CD4-positive, alpha-beta T cell (primary cell): ENCODE measurements at regions not wholly inside any gene's neighbourhood (a gene's known extent, or its start where the extent isn't known, plus 50 kb on each side); places are given as distances from the start of the nearest gene placed in this dataset.
A peak's percentile ranks its signal among the peaks of the same experiment; 100 is the strongest.
"Not testable (repeated sequence)": the region's sequence is repeated elsewhere in the genome, so short reads cannot be mapped to it uniquely, and the experiment has no call there.

Experiments
- ATAC-seq: fragments of 200-7000 bp; cut with Tn5 transposase; one replicate; pipeline ENCODE4 v1.10.0; 2022; ENCODE audit warnings: mild to moderate bottlenecking; ENCODE audit not compliant: poor library complexity
- CTCF ChIA-PET: fragments of 350-600 bp; sonication (Branson Sonifier 250); formaldehyde crosslinking; loops from one replicate; lab custom pipeline; 2021; ENCODE audit warnings: antibody characterized with exemption, inconsistent platforms; lab: Charles Lee
- POLR2A ChIA-PET: fragments of 350-600 bp; sonication (Branson Sonifier 250); formaldehyde crosslinking; loops from one replicate; lab custom pipeline; 2021; ENCODE audit warnings: antibody characterized with exemption, inconsistent platforms; lab: Charles Lee
- DNase-seq, 14 experiments: peaks; one replicate each; pipeline ENCODE4 v3.0.0-alpha.2; 2013 to 2020; ENCODE audit warnings: mixed read lengths in 2 of 14
- H3K27ac ChIP-seq, 2 donors: one replicate each; pipeline versions ENCODE4 v1.5.1 to v1.7.0; 2013; ENCODE audit warnings: low read length in 2 of 2, low read depth in 1 of 2, mild to moderate bottlenecking in 1 of 2
- H3K27me3 ChIP-seq, 2 experiments: 1 replicate in 1 of 2; 2 replicates in 1 of 2; pipeline versions ENCODE4 v1.6.1 to v1.7.0; 2013; ENCODE audit warnings: low read length in 2 of 2, control low read depth in 1 of 2, mild to moderate bottlenecking in 1 of 2, moderate library complexity in 1 of 2; ENCODE audit not compliant: insufficient read depth in 2 of 2, control insufficient read depth in 1 of 2
- H3K36me3 ChIP-seq: one replicate; pipeline ENCODE4 v1.6.1; 2013; ENCODE audit warnings: low read length, control low read depth; ENCODE audit not compliant: insufficient read depth
- H3K4me1 ChIP-seq: one replicate; pipeline ENCODE4 v1.6.1; 2013; ENCODE audit warnings: low read length, control low read depth; ENCODE audit not compliant: insufficient read depth
- H3K4me3 ChIP-seq: one replicate; pipeline ENCODE4 v1.5.1; 2013; ENCODE audit warnings: mild to moderate bottlenecking, low read length, moderate library complexity
- H3K9me3 ChIP-seq, 2 experiments: 1 replicate in 1 of 2; 2 replicates in 1 of 2; pipeline versions ENCODE4 v1.6.1 to v1.7.0; 2013; ENCODE audit warnings: low read length in 2 of 2, mild to moderate bottlenecking in 2 of 2, control low read depth in 1 of 2, moderate library complexity in 1 of 2; ENCODE audit not compliant: control insufficient read depth in 1 of 2, insufficient read depth in 1 of 2
- H3K27ac Mint-ChIP-seq: one replicate; pipeline ENCODE4 v1.8.0; 2020; ENCODE audit warnings: mixed read lengths
- H3K27me3 Mint-ChIP-seq: one replicate; pipeline ENCODE4 v1.8.0; 2021; ENCODE audit warnings: mixed read lengths
- H3K36me3 Mint-ChIP-seq: one replicate; pipeline ENCODE4 v1.8.0; 2021; ENCODE audit warnings: low read depth, mixed read lengths
- H3K4me1 Mint-ChIP-seq: one replicate; pipeline ENCODE4 v1.8.0; 2021; ENCODE audit warnings: low read depth, mixed read lengths
- H3K4me3 Mint-ChIP-seq: one replicate; pipeline ENCODE4 v1.8.0; 2020; ENCODE audit warnings: mild to moderate bottlenecking, mixed read lengths
- H3K9me3 Mint-ChIP-seq: one replicate; pipeline ENCODE4 v1.8.0; 2020; ENCODE audit warnings: mixed read lengths
- intact Hi-C, 2 experiments: fragments of 100-400 bp; cut with DNase I in 1 of 2; cut with micrococcal nuclease in 1 of 2; formaldehyde crosslinking; loops; one replicate each; pipeline versions ENCODE4 v1.15.1 to v1.9.0; 2023 to 2025; cut with DNase I, micrococcal nuclease
- TF ChIP-seq, protein P1 (sequence below): fragments of 200-600 bp; IDR thresholded peaks from one replicate; pipeline ENCODE4 v1.8.0; 2022; ENCODE audit warnings: antibody characterized with exemption, mild to moderate bottlenecking

DNA sequence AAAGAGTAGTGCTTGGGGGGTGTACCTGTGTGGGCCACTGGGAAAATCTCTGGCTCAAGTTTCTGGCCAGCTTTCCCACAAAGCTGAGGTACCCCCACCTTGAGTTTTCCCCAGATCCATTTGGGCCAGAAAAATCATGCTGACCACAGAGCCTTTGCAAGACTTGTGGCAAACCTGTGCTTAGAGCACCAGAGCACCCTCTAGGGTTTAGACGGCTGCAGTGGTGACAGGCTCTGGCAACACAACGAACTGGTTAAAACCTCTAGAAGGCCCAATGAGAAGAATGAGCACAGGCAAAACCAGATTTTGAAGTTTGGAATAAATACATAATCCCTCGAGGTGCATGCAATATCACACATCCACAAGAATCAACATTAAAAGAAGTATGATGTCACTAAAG is 290.7 kb upstream of the FOLH1 start:
- H3K27me3 Mint-ChIP-seq: no peaks in the 10 kb centered on the region
- H3K9me3 Mint-ChIP-seq: peaks cover 8% of the 10 kb centered on the region
- H3K4me1 ChIP-seq: no peaks in the 10 kb centered on the region
- ChIA-PET POLR2A (no interaction called here), CTCF (no interaction called here)
- no peaks in the 10 kb centered on the region for H3K36me3 ChIP-seq
- TF ChIP-seq, protein P1, sequence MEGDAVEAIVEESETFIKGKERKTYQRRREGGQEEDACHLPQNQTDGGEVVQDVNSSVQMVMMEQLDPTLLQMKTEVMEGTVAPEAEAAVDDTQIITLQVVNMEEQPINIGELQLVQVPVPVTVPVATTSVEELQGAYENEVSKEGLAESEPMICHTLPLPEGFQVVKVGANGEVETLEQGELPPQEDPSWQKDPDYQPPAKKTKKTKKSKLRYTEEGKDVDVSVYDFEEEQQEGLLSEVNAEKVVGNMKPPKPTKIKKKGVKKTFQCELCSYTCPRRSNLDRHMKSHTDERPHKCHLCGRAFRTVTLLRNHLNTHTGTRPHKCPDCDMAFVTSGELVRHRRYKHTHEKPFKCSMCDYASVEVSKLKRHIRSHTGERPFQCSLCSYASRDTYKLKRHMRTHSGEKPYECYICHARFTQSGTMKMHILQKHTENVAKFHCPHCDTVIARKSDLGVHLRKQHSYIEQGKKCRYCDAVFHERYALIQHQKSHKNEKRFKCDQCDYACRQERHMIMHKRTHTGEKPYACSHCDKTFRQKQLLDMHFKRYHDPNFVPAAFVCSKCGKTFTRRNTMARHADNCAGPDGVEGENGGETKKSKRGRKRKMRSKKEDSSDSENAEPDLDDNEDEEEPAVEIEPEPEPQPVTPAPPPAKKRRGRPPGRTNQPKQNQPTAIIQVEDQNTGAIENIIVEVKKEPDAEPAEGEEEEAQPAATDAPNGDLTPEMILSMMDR: no peak
- DNase-seq: no peak
- ATAC-seq: no peak
- no peaks in the 10 kb centered on the region for H3K4me1 Mint-ChIP-seq
- no peaks in the 10 kb centered on the region for H3K27me3 ChIP-seq
- H3K27ac ChIP-seq: no peak overlapping the region
- no peak overlapping the region for H3K27ac Mint-ChIP-seq
- no peak overlapping the region for H3K4me3 Mint-ChIP-seq
- H3K4me3 ChIP-seq: no peak overlapping the region
- H3K9me3 ChIP-seq: no peaks in the 10 kb centered on the region
- no peaks in the 10 kb centered on the region for H3K36me3 Mint-ChIP-seq
- intact Hi-C loops: no loop called here

DNA sequence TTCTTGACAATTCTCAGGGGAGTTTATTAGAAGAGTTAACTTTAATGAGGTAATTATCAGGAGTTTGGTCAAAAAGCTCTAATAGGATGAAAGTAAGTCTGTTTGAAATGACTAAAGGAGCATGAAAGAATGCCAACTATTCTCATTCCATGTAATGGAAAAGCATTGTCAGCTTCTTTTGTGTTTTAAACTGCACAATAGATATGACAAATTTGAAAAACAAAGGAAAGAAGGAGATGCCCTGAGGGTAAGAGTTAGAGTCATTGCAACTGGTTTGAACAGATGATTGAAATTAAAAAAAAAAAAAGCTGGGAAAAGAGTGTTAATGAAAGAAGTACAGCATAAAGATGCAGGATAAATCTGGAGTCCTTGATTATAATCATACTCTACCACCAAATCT is 296.8 kb upstream of the FOLH1 start:
- H3K27ac ChIP-seq: no peak overlapping the region
- ATAC-seq (no peak), DNase-seq (no peak)
- TF ChIP-seq, protein P1: no peak
- Mint-ChIP-seq H3K4me3 (no peak overlapping the region), H3K27me3 (no peaks in the 10 kb centered on the region), H3K36me3 (no peaks in the 10 kb centered on the region), H3K4me1 (no peaks in the 10 kb centered on the region), H3K9me3 (peaks cover 8% of the 10 kb centered on the region), H3K27ac (no peak overlapping the region)
- no peaks in the 10 kb centered on the region for H3K4me1 ChIP-seq
- CTCF ChIA-PET: no interaction called here
- H3K27me3 ChIP-seq: no peaks in the 10 kb centered on the region
- intact Hi-C loops: no loop called here
- H3K9me3 ChIP-seq: no peaks in the 10 kb centered on the region
- H3K36me3 ChIP-seq: no peaks in the 10 kb centered on the region
- no peak overlapping the region for H3K4me3 ChIP-seq
- POLR2A ChIA-PET: no interaction called here

DNA sequence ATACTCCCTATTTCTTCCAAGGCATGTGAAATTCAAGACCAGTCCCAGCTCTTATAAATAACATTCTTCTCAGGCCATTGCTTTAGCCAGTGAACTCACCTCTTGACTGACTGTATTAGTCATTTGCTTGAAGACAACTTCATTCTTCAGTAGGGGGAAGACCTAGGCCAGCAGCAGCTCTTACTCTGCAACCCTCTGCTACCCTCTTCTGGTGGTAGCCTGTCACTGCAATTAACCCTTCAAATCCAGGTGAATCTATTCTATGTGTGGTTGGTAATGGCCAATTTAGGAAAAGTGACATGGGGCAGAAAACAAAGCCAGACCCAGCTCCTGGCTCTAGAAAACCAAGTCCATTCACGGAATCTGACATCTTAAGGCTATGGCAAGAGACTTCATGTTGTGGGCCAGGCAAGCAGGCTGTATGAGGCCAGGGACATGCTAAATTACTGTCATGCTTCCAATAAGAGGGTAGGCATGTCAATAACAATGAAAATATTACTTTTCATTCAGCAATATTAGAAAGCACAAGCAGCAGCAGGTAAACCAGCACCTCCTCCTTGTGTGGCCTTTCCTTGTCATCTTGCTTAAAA is 317.9 kb upstream of the FOLH1 start:
- TF ChIP-seq, protein P1: peak; percentile 42
- H3K27me3 ChIP-seq, H3K27me3 Mint-ChIP-seq, H3K9me3 Mint-ChIP-seq, H3K9me3 ChIP-seq, H3K4me1 Mint-ChIP-seq, H3K36me3 Mint-ChIP-seq, H3K4me3 Mint-ChIP-seq, POLR2A ChIA-PET, H3K36me3 ChIP-seq, H3K27ac ChIP-seq, H3K4me3 ChIP-seq, H3K27ac Mint-ChIP-seq, H3K4me1 ChIP-seq, CTCF ChIA-PET: not testable (repeated sequence)
- intact Hi-C loops: loop anchor here in 1 of 2 experiments (5.0 kb wide), 1 partner anchor 1354 kb away; no protein-coding TSS in a partner anchor
- DNase-seq (peak in 2 of 14 experiments; percentile 1), ATAC-seq (peak; percentile 68)
